ENCODE measurements at regions not wholly inside any gene's neighbourhood (a gene's known extent, or its start where the extent isn't known, plus 50 kb on each side); places are given as distances from the start of the nearest gene placed in this dataset.

- TF ChIP-seq POLR2AphosphoS5 (IDR thresholded peaks at IDR 0.05; ENCODE audit: insufficient read depth, low read depth, low read length) (no peak), EZH2 (IDR thresholded peaks at IDR 0.05; ENCODE audit: borderline replicate concordance, low read depth, low read length, severe bottlenecking) (no peak), GATA2 (IDR thresholded peaks at IDR 0.05; ENCODE audit: insufficient read depth, insufficient read length, low read depth, low read length) (no peak), FOS (IDR thresholded peaks at IDR 0.05; ENCODE audit: borderline replicate concordance, insufficient read depth, low read length) (no peak), MYC (IDR thresholded peaks at IDR 0.05; ENCODE audit: low read depth, low read length) (no peak), POLR2A (IDR thresholded peaks at IDR 0.05; ENCODE audit: low read depth, low read length) (no peak), CTCF (IDR thresholded peaks at IDR 0.05; ENCODE audit: extremely low read depth in 1 of 2, insufficient read depth in 1 of 2, low read depth in 1 of 2, low read length in 2 of 2) (no peak), JUN (IDR thresholded peaks at IDR 0.05; ENCODE audit: borderline replicate concordance, insufficient read depth, insufficient read length, low read depth) (no peak), MAX (IDR thresholded peaks at IDR 0.05; ENCODE audit: insufficient read depth, insufficient read length) (no peak)
- Histone ChIP-seq H3K27me3 (ENCODE audit: control insufficient read depth in 2 of 2, insufficient read depth in 2 of 2, low read length in 2 of 2) (peaks cover 0 to 15% of the 10 kb centered on the region in 2 experiments), H3K9me1 (replicated peaks; ENCODE audit: control insufficient read depth, extremely low read depth, insufficient read depth, low read length) (no peaks in the 10 kb centered on the region), H3K27ac (ENCODE audit: insufficient read depth, low read depth, low read length) (no peak overlapping the region), H3K4me3 (replicated peaks in 1 of 3; ENCODE audit: insufficient read depth in 1 of 3, low read depth in 1 of 3, low read length in 3 of 3) (no peak overlapping the region), H3K36me3 (ENCODE audit: control insufficient read depth in 2 of 2, extremely low read depth in 1 of 2, insufficient read depth in 2 of 2, low read length in 2 of 2) (no peaks in the 10 kb centered on the region), H3K9me3 (replicated peaks; ENCODE audit: control insufficient read depth, insufficient read depth, low read length) (no peaks in the 10 kb centered on the region), H4K20me1 (replicated peaks; ENCODE audit: control insufficient read depth, extremely low read depth, insufficient read depth, low read length) (no peaks in the 10 kb centered on the region), H3K9ac (replicated peaks; ENCODE audit: extremely low read depth, insufficient read depth, low read length) (no peak overlapping the region), H2AFZ (ENCODE audit: low read depth, low read length) (no peak overlapping the region), H3K79me2 (ENCODE audit: control insufficient read depth, insufficient read depth, low read length) (no peaks in the 10 kb centered on the region), H3K4me1 (ENCODE audit: control insufficient read depth, extremely low read depth, insufficient read depth, low read length) (no peaks in the 10 kb centered on the region), H3K4me2 (ENCODE audit: insufficient read depth, low read length) (no peak overlapping the region)
- DNase-seq (ENCODE audit: low read depth, low spot score) (no peak), FAIRE-seq (no peak)
- dilution Hi-C loops (cut with MboI; ENCODE audit: extremely low pct_ligation_motif_present, low sequenced_read_pairs), result no loop called here
- POLR2A ChIA-PET, result no interaction called here
- CTCF ChIA-PET, result no interaction called here
- intact Hi-C loops (cut with micrococcal nuclease), result no loop called here
- BruUV-seq (replicated peaks), result no TSS peak
These were observed 86.6 kb upstream of the HOXC13 start for GRCh38 chr12:53852061-53852460.
